Progenitor cell of endocrine pancreas (in vitro differentiated cells): ENCODE measurements at regions not wholly inside any gene's neighbourhood (a gene's known extent, or its start where the extent isn't known, plus 50 kb on each side); places are given as distances from the start of the nearest gene placed in this dataset.

Experiments
- DNase-seq: peaks from one replicate; pipeline ENCODE4 v3.0.0; 2021; ENCODE audit warnings: low spot score; ENCODE audit not compliant: unreplicated experiment
- H3K27ac Mint-ChIP-seq: 2 replicates; pipeline ENCODE4 v1.8.0; 2021; ENCODE audit warnings: mild to moderate bottlenecking, moderate library complexity, mixed read lengths
- H3K27me3 Mint-ChIP-seq: 2 replicates; pipeline ENCODE4 v1.8.0; 2021; ENCODE audit warnings: mixed read lengths
- H3K36me3 Mint-ChIP-seq: 2 replicates; pipeline ENCODE4 v1.8.0; 2022; ENCODE audit warnings: mixed read lengths; ENCODE audit not compliant: insufficient read depth
- H3K4me1 Mint-ChIP-seq: 2 replicates; pipeline ENCODE4 v1.8.0; 2021; ENCODE audit warnings: low read depth, mixed read lengths
- H3K4me3 Mint-ChIP-seq: 2 replicates; pipeline ENCODE4 v1.8.0; 2021; ENCODE audit warnings: low read depth, mild to moderate bottlenecking, moderate library complexity, mixed read lengths
- H3K9me3 Mint-ChIP-seq: 2 replicates; pipeline ENCODE4 v1.8.0; 2021; ENCODE audit warnings: low read depth, mixed read lengths
- CTCF ChIP-seq: fragments of 200-600 bp; sonication (generic); IDR thresholded peaks from one replicate; pipeline ENCODE4 v1.5.0; 2021; ENCODE audit warnings: antibody characterized with exemption, mild to moderate bottlenecking; ENCODE audit not compliant: unreplicated experiment

- H3K27me3 Mint-ChIP-seq = no peaks in the 10 kb centered on the region
- peaks cover 12% of the 10 kb centered on the region for H3K4me1 Mint-ChIP-seq
- no peak for DNase-seq
- H3K36me3 Mint-ChIP-seq = peaks cover 1% of the 10 kb centered on the region
- no peak overlapping the region for H3K4me3 Mint-ChIP-seq
- no peak for TF ChIP-seq CTCF
- no peak overlapping the region for H3K27ac Mint-ChIP-seq
- H3K9me3 Mint-ChIP-seq = peaks cover 8% of the 10 kb centered on the region
These were observed 333.8 kb downstream of the NUF2 start for GRCh38 chr1:163655565-163655964.

GRCh38 chr1:163656095-163656759, 334.5 kb downstream of the NUF2 start:
- Mint-ChIP-seq H3K36me3 (peaks cover 1% of the 10 kb centered on the region), H3K4me3 (no peak overlapping the region), H3K4me1 (peaks cover 12% of the 10 kb centered on the region), H3K27ac (no peak overlapping the region), H3K9me3 (peaks cover 8% of the 10 kb centered on the region), H3K27me3 (no peaks in the 10 kb centered on the region)
- no peak for DNase-seq
- no peak for TF ChIP-seq CTCF

- Mint-ChIP-seq H3K9me3 (peaks cover 8% of the 10 kb centered on the region), H3K4me3 (no peak overlapping the region), H3K27ac (no peak overlapping the region), H3K36me3 (peaks cover 1% of the 10 kb centered on the region), H3K4me1 (peaks cover 12% of the 10 kb centered on the region), H3K27me3 (no peaks in the 10 kb centered on the region)
- no peak for TF ChIP-seq CTCF
- DNase-seq = no peak
These were observed 336.0 kb downstream of the NUF2 start for GRCh38 chr1:163657719-163658118.

- Mint-ChIP-seq H3K4me1 (peaks cover 1% of the 10 kb centered on the region), H3K4me3 (no peak overlapping the region), H3K9me3 (peaks cover 8% of the 10 kb centered on the region), H3K36me3 (peaks cover 1% of the 10 kb centered on the region), H3K27ac (no peak overlapping the region), H3K27me3 (no peaks in the 10 kb centered on the region)
- DNase-seq = no peak
- no peak for TF ChIP-seq CTCF
These were observed 339.6 kb downstream of the NUF2 start for GRCh38 chr1:163661391-163661790.

- TF ChIP-seq CTCF = no peak
- H3K4me1 Mint-ChIP-seq = no peaks in the 10 kb centered on the region
These were observed 343.0 kb downstream of the NUF2 start for GRCh38 chr1:163664671-163665335.

More at GRCh38 chr1:163664671-163665335, 343.0 kb downstream of the NUF2 start:
- H3K27ac Mint-ChIP-seq = no peak overlapping the region
- no peak overlapping the region for H3K4me3 Mint-ChIP-seq
- no peaks in the 10 kb centered on the region for H3K27me3 Mint-ChIP-seq
- no peak for DNase-seq
- H3K36me3 Mint-ChIP-seq = peaks cover 1% of the 10 kb centered on the region
- H3K9me3 Mint-ChIP-seq = peaks cover 4% of the 10 kb centered on the region
